ENCODE measurements at regions not wholly inside any gene's neighbourhood (a gene's known extent, or its start where the extent isn't known, plus 50 kb on each side); places are given as distances from the start of the nearest gene placed in this dataset.
"Not testable (repeated sequence)": the region's sequence is repeated elsewhere in the genome, so short reads cannot be mapped to it uniquely, and the experiment has no call there.

GRCh38 chr7:52362521-52362920, 672.9 kb upstream of the POM121L12 start:
- DNase-seq (ENCODE audit: low read depth, low spot score): no peak

GRCh38 chr7:52360541-52360940, 674.9 kb upstream of the POM121L12 start:
- DNase-seq (ENCODE audit: low read depth, low spot score): no peak

- no peak for DNase-seq (ENCODE audit: low read depth, low spot score)
Observed at GRCh38 chr7:52355053-52355452, 680.4 kb upstream of the POM121L12 start.

- DNase-seq (ENCODE audit: low read depth, low spot score): no peak
Observed at GRCh38 chr7:52352013-52352981, 683.1 kb upstream of the POM121L12 start.

GRCh38 chr7:52344015-52344414, 691.4 kb upstream of the POM121L12 start:
- no peak for DNase-seq (ENCODE audit: low read depth, low spot score)

- DNase-seq (ENCODE audit: low read depth, low spot score): no peak
Observed at GRCh38 chr7:52340067-52340466, 695.4 kb upstream of the POM121L12 start.

- DNase-seq (ENCODE audit: low read depth, low spot score): not testable (repeated sequence)
Observed at GRCh38 chr7:52328328-52328727, 707.1 kb upstream of the POM121L12 start.

GRCh38 chr7:52325237-52325636, 710.2 kb upstream of the POM121L12 start:
- DNase-seq (ENCODE audit: low read depth, low spot score): no peak

GRCh38 chr7:52323202-52323746, 712.2 kb upstream of the POM121L12 start:
- no peak for DNase-seq (ENCODE audit: low read depth, low spot score)

- DNase-seq (ENCODE audit: low read depth, low spot score): no peak
Observed at GRCh38 chr7:52320610-52321009, 714.8 kb upstream of the POM121L12 start.

- DNase-seq (ENCODE audit: low read depth, low spot score): no peak
Observed at GRCh38 chr7:52317921-52318320, 717.5 kb upstream of the POM121L12 start.

- DNase-seq (ENCODE audit: low read depth, low spot score): no peak
Observed at GRCh38 chr7:52311886-52312285, 723.5 kb upstream of the POM121L12 start.

- no peak for DNase-seq (ENCODE audit: low read depth, low spot score)
Observed at GRCh38 chr7:52309631-52310030, 725.8 kb upstream of the POM121L12 start.

GRCh38 chr7:52302765-52303520, 732.5 kb upstream of the POM121L12 start:
- no peak for DNase-seq (ENCODE audit: low read depth, low spot score)

- no peak for DNase-seq (ENCODE audit: low read depth, low spot score)
Observed at GRCh38 chr7:52297128-52297527, 738.3 kb upstream of the POM121L12 start.

GRCh38 chr7:52294942-52295341, 740.5 kb upstream of the POM121L12 start:
- DNase-seq (ENCODE audit: low read depth, low spot score): no peak

- no peak for DNase-seq (ENCODE audit: low read depth, low spot score)
Observed at GRCh38 chr7:52289247-52289646, 746.2 kb upstream of the POM121L12 start.

GRCh38 chr7:52287698-52288097, 747.7 kb upstream of the POM121L12 start:
- no peak for DNase-seq (ENCODE audit: low read depth, low spot score)

GRCh38 chr7:52285689-52286088, 749.7 kb upstream of the POM121L12 start:
- no peak for DNase-seq (ENCODE audit: low read depth, low spot score)

GRCh38 chr7:52283335-52283734, 752.1 kb upstream of the POM121L12 start:
- no peak for DNase-seq (ENCODE audit: low read depth, low spot score)

GRCh38 chr7:52273685-52274610, 761.5 kb upstream of the POM121L12 start:
- DNase-seq (ENCODE audit: low read depth, low spot score): no peak
